Trophoblast cell (in vitro differentiated cells and primary cell): ENCODE measurements at regions not wholly inside any gene's neighbourhood (a gene's known extent, or its start where the extent isn't known, plus 50 kb on each side); places are given as distances from the start of the nearest gene placed in this dataset.

Experiments
- DNase-seq, 2 donors: peaks; one replicate each; pipeline ENCODE4 v3.0.0-alpha.2; 2016
- H2AFZ ChIP-seq: 2 replicates; pipeline ENCODE4 v1.6.1; 2013; ENCODE audit warnings: low read length, moderate library complexity, mild to moderate bottlenecking; ENCODE audit not compliant: insufficient read depth, poor library complexity
- H2AK5ac ChIP-seq: 2 replicates; pipeline ENCODE4 v1.6.1; 2013; ENCODE audit warnings: mild to moderate bottlenecking, low read length
- H2BK120ac ChIP-seq: 2 replicates; pipeline ENCODE4 v1.6.1; 2013; ENCODE audit warnings: low read length, mild to moderate bottlenecking, moderate library complexity; ENCODE audit not compliant: insufficient read depth, poor library complexity
- H2BK12ac ChIP-seq: 2 replicates; pipeline ENCODE4 v1.6.1; 2013; ENCODE audit warnings: mild to moderate bottlenecking, low read length, moderate library complexity
- H2BK5ac ChIP-seq: 2 replicates; pipeline ENCODE4 v1.6.1; 2013; ENCODE audit warnings: low read length, low read depth, moderate library complexity, mild to moderate bottlenecking; ENCODE audit not compliant: poor library complexity
- H3K14ac ChIP-seq: 2 replicates; pipeline ENCODE4 v1.6.1; 2013; ENCODE audit warnings: mild to moderate bottlenecking, low read length
- H3K18ac ChIP-seq: 2 replicates; pipeline ENCODE4 v1.6.1; 2013; ENCODE audit warnings: mild to moderate bottlenecking, low read length
- H3K23ac ChIP-seq: 2 replicates; pipeline ENCODE4 v1.6.1; 2013; ENCODE audit warnings: low read length
- H3K27ac ChIP-seq: 2 replicates; pipeline ENCODE4 v1.5.1; 2013; ENCODE audit warnings: low read depth, mild to moderate bottlenecking, inconsistent platforms, low read length, moderate library complexity
- H3K27me3 ChIP-seq: 2 replicates; pipeline ENCODE4 v1.6.1; 2013; ENCODE audit warnings: inconsistent platforms, mild to moderate bottlenecking, low read length, moderate library complexity; ENCODE audit not compliant: insufficient read depth
- H3K36me3 ChIP-seq, 2 experiments: 1 replicate in 1 of 2; 2 replicates in 1 of 2; pipeline ENCODE4 v1.6.1; 2013; ENCODE audit warnings: low read length in 2 of 2, mild to moderate bottlenecking in 2 of 2, moderate library complexity in 1 of 2; ENCODE audit not compliant: insufficient read depth in 2 of 2, control insufficient read depth in 1 of 2
- H3K4ac ChIP-seq: 2 replicates; pipeline ENCODE4 v1.6.1; 2013; ENCODE audit warnings: low read depth, mild to moderate bottlenecking, low read length, moderate library complexity
- H3K4me1 ChIP-seq, 2 experiments: 1 replicate in 1 of 2; 2 replicates in 1 of 2; pipeline ENCODE4 v1.6.1; 2013; ENCODE audit warnings: low read length in 2 of 2, mild to moderate bottlenecking in 2 of 2, moderate library complexity in 1 of 2; ENCODE audit not compliant: insufficient read depth in 2 of 2, control insufficient read depth in 1 of 2
- H3K4me2 ChIP-seq: 2 replicates; pipeline ENCODE4 v1.6.1; 2013; ENCODE audit warnings: inconsistent platforms, mild to moderate bottlenecking, low read length, moderate library complexity
- H3K4me3 ChIP-seq: 2 replicates; pipeline ENCODE4 v1.5.1; 2013; ENCODE audit warnings: mild to moderate bottlenecking, low read depth, low read length, inconsistent platforms
- H3K79me1 ChIP-seq: one replicate; pipeline ENCODE4 v1.6.1; 2013; ENCODE audit warnings: low read length
- H3K79me2 ChIP-seq: 2 replicates; pipeline ENCODE4 v1.6.1; 2013; ENCODE audit warnings: low read length, mild to moderate bottlenecking; ENCODE audit not compliant: control insufficient read depth, insufficient read depth, poor library complexity
- H3K9ac ChIP-seq: 2 replicates; pipeline ENCODE4 v1.6.1; 2013; ENCODE audit warnings: mild to moderate bottlenecking, low read length
- H3K9me3 ChIP-seq: 2 replicates; pipeline ENCODE4 v1.6.1; 2013; ENCODE audit warnings: low read depth, mild to moderate bottlenecking, control low read depth, inconsistent platforms, low read length; ENCODE audit not compliant: insufficient read depth
- H4K12ac ChIP-seq: 2 replicates; pipeline ENCODE4 v1.6.1; 2013; ENCODE audit warnings: low read depth, mild to moderate bottlenecking, low read length, moderate library complexity
- H4K8ac ChIP-seq: 2 replicates; pipeline ENCODE4 v1.6.1; 2013; ENCODE audit warnings: low read depth, mild to moderate bottlenecking, low read length, moderate library complexity
- H4K91ac ChIP-seq: one replicate; pipeline ENCODE4 v1.6.1; 2013; ENCODE audit warnings: low read depth, mild to moderate bottlenecking, low read length, moderate library complexity
- WGBS: extraction: QIAGEN DNeasy Blood & Tissue Kit; methylation state at CpG from one replicate; pipeline ENCODE4 v1.1.7; 2013; ENCODE audit warnings: missing lambda C conversion rate; ENCODE audit not compliant: insufficient read length, insufficient coverage; ENCODE audit errors: extremely low coverage; 5-methylcytosine and 5-hydroxymethylcytosine counted together

GRCh38 chr3:6771171-6771570, 89.7 kb upstream of the GRM7 start:
- no peak overlapping the region for H3K4me3 ChIP-seq
- H3K4me1 ChIP-seq, result no peaks in the 10 kb centered on the region
- no peak overlapping the region for H3K4me2 ChIP-seq
- no peaks in the 10 kb centered on the region for H3K79me2 ChIP-seq
- no CpG with 5 or more reads among the region's 5 CpGs for WGBS
- H3K4ac ChIP-seq, result no peak overlapping the region
- H2BK5ac ChIP-seq, result no peak overlapping the region
- no peak overlapping the region for H3K9ac ChIP-seq
- no peak overlapping the region for H3K18ac ChIP-seq
- H4K12ac ChIP-seq, result no peak overlapping the region
- H3K23ac ChIP-seq, result no peak overlapping the region
- no peak overlapping the region for H2AK5ac ChIP-seq
- no peak overlapping the region for H3K14ac ChIP-seq
- no peak overlapping the region for H2AFZ ChIP-seq
- H3K36me3 ChIP-seq, result no peaks in the 10 kb centered on the region
- H3K27ac ChIP-seq, result no peak overlapping the region
- no peak overlapping the region for H4K8ac ChIP-seq
- H2BK120ac ChIP-seq, result no peak overlapping the region
- H4K91ac ChIP-seq, result no peak overlapping the region
- H3K27me3 ChIP-seq, result no peaks in the 10 kb centered on the region
- DNase-seq, result no peak
- H2BK12ac ChIP-seq, result no peak overlapping the region
- no peaks in the 10 kb centered on the region for H3K79me1 ChIP-seq
- no peaks in the 10 kb centered on the region for H3K9me3 ChIP-seq

- H3K14ac ChIP-seq, result no peak overlapping the region
- no CpG with 5 or more reads among the region's 6 CpGs for WGBS
- H3K9ac ChIP-seq, result no peak overlapping the region
- no peak overlapping the region for H2AK5ac ChIP-seq
- no peak overlapping the region for H4K8ac ChIP-seq
- H3K4me3 ChIP-seq, result no peak overlapping the region
- H2AFZ ChIP-seq, result no peak overlapping the region
- no peak overlapping the region for H3K27ac ChIP-seq
- no peak for DNase-seq
- H2BK12ac ChIP-seq, result no peak overlapping the region
- H3K9me3 ChIP-seq, result no peaks in the 10 kb centered on the region
- H3K27me3 ChIP-seq, result no peaks in the 10 kb centered on the region
- no peaks in the 10 kb centered on the region for H3K36me3 ChIP-seq
- no peak overlapping the region for H3K4ac ChIP-seq
- H2BK5ac ChIP-seq, result no peak overlapping the region
- no peak overlapping the region for H3K4me2 ChIP-seq
- H3K4me1 ChIP-seq, result no peaks in the 10 kb centered on the region
- H3K18ac ChIP-seq, result no peak overlapping the region
- H2BK120ac ChIP-seq, result no peak overlapping the region
- H3K23ac ChIP-seq, result no peak overlapping the region
- H4K91ac ChIP-seq, result no peak overlapping the region
- no peak overlapping the region for H4K12ac ChIP-seq
- H3K79me2 ChIP-seq, result no peaks in the 10 kb centered on the region
- H3K79me1 ChIP-seq, result no peaks in the 10 kb centered on the region
These were observed 81.8 kb upstream of the GRM7 start for GRCh38 chr3:6779140-6779539.

- H2BK12ac ChIP-seq, result no peak overlapping the region
- no peak overlapping the region for H4K91ac ChIP-seq
- H3K18ac ChIP-seq, result no peak overlapping the region
- no peaks in the 10 kb centered on the region for H3K79me2 ChIP-seq
- H3K27me3 ChIP-seq, result no peaks in the 10 kb centered on the region
- H3K4me1 ChIP-seq, result no peaks in the 10 kb centered on the region
- no peak overlapping the region for H3K4me2 ChIP-seq
- H3K4ac ChIP-seq, result no peak overlapping the region
- DNase-seq, result no peak
- no peak overlapping the region for H3K9ac ChIP-seq
- H2AFZ ChIP-seq, result no peak overlapping the region
- H2BK120ac ChIP-seq, result no peak overlapping the region
- H3K9me3 ChIP-seq, result no peaks in the 10 kb centered on the region
- no peak overlapping the region for H2BK5ac ChIP-seq
- H3K14ac ChIP-seq, result no peak overlapping the region
- no peaks in the 10 kb centered on the region for H3K36me3 ChIP-seq
- H4K8ac ChIP-seq, result no peak overlapping the region
- no peak overlapping the region for H2AK5ac ChIP-seq
- H3K27ac ChIP-seq, result no peak overlapping the region
- H3K79me1 ChIP-seq, result no peaks in the 10 kb centered on the region
- no peak overlapping the region for H4K12ac ChIP-seq
- H3K4me3 ChIP-seq, result no peak overlapping the region
- no peak overlapping the region for H3K23ac ChIP-seq
- no CpG with 5 or more reads among the region's 3 CpGs for WGBS
These were observed 79.8 kb upstream of the GRM7 start for GRCh38 chr3:6781092-6781491.

- Histone ChIP-seq H2BK120ac (no peak overlapping the region), H3K79me2 (no peaks in the 10 kb centered on the region), H2BK5ac (no peak overlapping the region), H3K36me3 (no peaks in the 10 kb centered on the region), H3K79me1 (no peaks in the 10 kb centered on the region), H3K27me3 (no peaks in the 10 kb centered on the region), H3K4me3 (no peak overlapping the region), H4K12ac (no peak overlapping the region), H3K23ac (no peak overlapping the region), H3K9ac (no peak overlapping the region), H3K27ac (no peak overlapping the region), H3K4me2 (no peak overlapping the region), H2BK12ac (no peak overlapping the region), H3K18ac (no peak overlapping the region), H3K4me1 (no peaks in the 10 kb centered on the region), H3K4ac (no peak overlapping the region), H3K9me3 (no peaks in the 10 kb centered on the region), H4K91ac (no peak overlapping the region), H4K8ac (no peak overlapping the region), H2AFZ (no peak overlapping the region), H3K14ac (no peak overlapping the region), H2AK5ac (no peak overlapping the region)
- WGBS, result no CpG with 5 or more reads among the region's 2 CpGs
- DNase-seq, result no peak
These were observed 75.2 kb upstream of the GRM7 start for GRCh38 chr3:6785726-6786125.
